Testis (tissue), 2 donors: ENCODE measurements at regions not wholly inside any gene's neighbourhood (a gene's known extent, or its start where the extent isn't known, plus 50 kb on each side); places are given as distances from the start of the nearest gene placed in this dataset.

ENCODE experiments used
- DNase-seq: peaks from one replicate; pipeline ENCODE4 v3.0.0-alpha.2; 2019
- H3K27ac ChIP-seq, 2 donors: fragments of 200-600 bp; sonication (generic); one replicate each; pipeline ENCODE4 v1.5.1; 2019
- H3K27me3 ChIP-seq: fragments of 200-600 bp; sonication (generic); one replicate; pipeline ENCODE4 v1.5.1; 2019
- H3K36me3 ChIP-seq: fragments of 200-600 bp; sonication (generic); one replicate; pipeline ENCODE4 v1.5.1; 2017; ENCODE audit warnings: low read depth; ENCODE audit errors: missing control alignments
- H3K4me1 ChIP-seq: fragments of 200-600 bp; sonication (generic); one replicate; pipeline ENCODE4 v1.5.1; 2019
- H3K4me3 ChIP-seq, 2 donors: fragments of 200-600 bp; sonication (generic); one replicate each; pipeline ENCODE4 v1.5.1; 2017 to 2019
- H3K9me3 ChIP-seq: fragments of 200-600 bp; sonication (generic); one replicate; pipeline ENCODE4 v1.5.1; 2017
- POLR2A ChIP-seq: fragments of 450-650 bp; IDR thresholded peaks from one replicate; pipeline ENCODE4 v1.6.1; 2017; ENCODE audit warnings: antibody characterized with exemption, mild to moderate bottlenecking, moderate library complexity
- WGBS, 2 donors: methylation state at CpG; one replicate each; pipeline ENCODE4 v1.1.5; 2018; 5-methylcytosine and 5-hydroxymethylcytosine counted together
- intact Hi-C: fragments of 100-400 bp; cut with DNase I; formaldehyde crosslinking; loops from one replicate; pipeline ENCODE4 v1.15.1; 2023; ENCODE audit warnings: low total_unique reads
- TF ChIP-seq, protein P1 (sequence below), 3 experiments: fragments of 450-650 bp in 2 of 3; fragments of 200-600 bp in 1 of 3; sonication (generic) in 1 of 3; IDR thresholded peaks; one replicate each; pipeline ENCODE4 v1.5.1; 2016 to 2019; ENCODE audit warnings: antibody characterized with exemption in 3 of 3, mild to moderate bottlenecking in 2 of 3, moderate library complexity in 1 of 3

DNA sequence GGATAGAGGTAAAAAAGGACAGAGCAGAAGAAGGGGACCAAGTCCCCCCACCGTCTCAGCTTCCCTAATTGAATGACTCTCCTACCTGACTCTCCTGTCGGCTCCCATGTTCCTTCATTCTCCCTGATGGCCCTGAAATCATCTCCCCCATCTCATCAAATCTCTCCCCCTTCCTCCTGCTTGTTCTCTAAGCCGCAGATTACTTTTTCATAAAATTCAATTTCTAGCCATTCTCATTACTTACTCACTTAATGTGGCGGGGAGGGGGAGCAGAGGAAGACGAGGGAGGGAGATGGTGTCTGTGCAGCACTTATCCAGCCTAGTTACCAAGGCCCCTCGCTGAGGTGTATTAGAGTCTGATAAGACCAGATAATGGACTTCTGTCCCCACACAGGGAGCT lies 161.5 kb downstream of the CCT6B start:
- no peak overlapping the region for H3K4me3 ChIP-seq
- DNase-seq = no peak
- H3K9me3 ChIP-seq = no peaks in the 10 kb centered on the region
- TF ChIP-seq, protein P1, sequence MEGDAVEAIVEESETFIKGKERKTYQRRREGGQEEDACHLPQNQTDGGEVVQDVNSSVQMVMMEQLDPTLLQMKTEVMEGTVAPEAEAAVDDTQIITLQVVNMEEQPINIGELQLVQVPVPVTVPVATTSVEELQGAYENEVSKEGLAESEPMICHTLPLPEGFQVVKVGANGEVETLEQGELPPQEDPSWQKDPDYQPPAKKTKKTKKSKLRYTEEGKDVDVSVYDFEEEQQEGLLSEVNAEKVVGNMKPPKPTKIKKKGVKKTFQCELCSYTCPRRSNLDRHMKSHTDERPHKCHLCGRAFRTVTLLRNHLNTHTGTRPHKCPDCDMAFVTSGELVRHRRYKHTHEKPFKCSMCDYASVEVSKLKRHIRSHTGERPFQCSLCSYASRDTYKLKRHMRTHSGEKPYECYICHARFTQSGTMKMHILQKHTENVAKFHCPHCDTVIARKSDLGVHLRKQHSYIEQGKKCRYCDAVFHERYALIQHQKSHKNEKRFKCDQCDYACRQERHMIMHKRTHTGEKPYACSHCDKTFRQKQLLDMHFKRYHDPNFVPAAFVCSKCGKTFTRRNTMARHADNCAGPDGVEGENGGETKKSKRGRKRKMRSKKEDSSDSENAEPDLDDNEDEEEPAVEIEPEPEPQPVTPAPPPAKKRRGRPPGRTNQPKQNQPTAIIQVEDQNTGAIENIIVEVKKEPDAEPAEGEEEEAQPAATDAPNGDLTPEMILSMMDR (IDR thresholded peaks at IDR 0.05) = no peak
- TF ChIP-seq POLR2A = no peak
- intact Hi-C loops = no loop called here
- H3K27ac ChIP-seq = no peak overlapping the region
- no peaks in the 10 kb centered on the region for H3K36me3 ChIP-seq
- WGBS, 2 donors = 78 to 80% methylated on average over 6 of the region's 6 CpGs
- H3K27me3 ChIP-seq = no peaks in the 10 kb centered on the region
- no peaks in the 10 kb centered on the region for H3K4me1 ChIP-seq

DNA sequence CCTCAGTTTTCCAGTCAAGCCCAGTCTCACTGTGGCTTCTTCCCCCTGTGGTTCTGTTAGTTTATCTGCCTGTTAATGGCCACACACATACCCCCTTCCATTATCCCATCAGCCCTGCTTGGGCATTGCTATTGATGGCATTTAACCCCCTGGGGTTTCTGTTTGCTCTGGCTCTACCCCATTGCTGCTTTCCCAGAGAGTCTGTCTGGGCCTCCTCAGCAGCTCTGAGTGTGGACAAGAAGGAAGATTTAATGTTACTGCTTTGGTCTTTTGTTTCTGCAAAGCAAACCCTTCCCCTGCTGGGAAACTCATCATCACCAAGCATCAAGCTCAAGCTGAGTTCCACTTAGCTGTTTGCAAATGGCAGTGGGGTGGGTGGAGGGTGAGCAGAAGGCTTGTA lies 162.7 kb downstream of the CCT6B start:
- intact Hi-C loops = no loop called here
- no peaks in the 10 kb centered on the region for H3K27me3 ChIP-seq
- no peak overlapping the region for H3K4me3 ChIP-seq
- DNase-seq = no peak
- TF ChIP-seq, protein P1 (IDR thresholded peaks at IDR 0.05) = no peak
- no peak for TF ChIP-seq POLR2A
- no peaks in the 10 kb centered on the region for H3K36me3 ChIP-seq
- H3K4me1 ChIP-seq = no peaks in the 10 kb centered on the region
- no peak overlapping the region for H3K27ac ChIP-seq
- H3K9me3 ChIP-seq = no peaks in the 10 kb centered on the region

DNA sequence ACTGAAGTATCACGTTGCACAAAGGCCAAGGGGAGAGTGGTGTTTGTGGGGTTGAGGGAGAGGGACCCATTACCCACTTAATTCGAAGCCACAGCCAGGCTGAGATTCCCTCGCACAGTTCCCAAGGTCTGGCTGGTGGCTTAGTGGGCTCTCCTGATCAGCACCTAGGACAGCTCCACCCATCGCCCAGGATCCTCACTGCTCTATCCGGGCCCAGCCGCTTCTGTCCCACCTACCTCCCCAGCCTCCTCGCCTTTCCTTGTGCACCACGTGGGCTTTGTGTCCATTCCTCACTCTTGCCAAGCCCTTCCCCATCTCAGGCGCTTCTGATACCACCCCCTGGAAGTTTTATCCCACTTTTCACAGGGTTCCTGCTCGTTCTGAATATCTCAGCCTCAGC lies 163.5 kb downstream of the CCT6B start:
- Histone ChIP-seq H3K27ac (no peak overlapping the region), H3K9me3 (no peaks in the 10 kb centered on the region), H3K36me3 (no peaks in the 10 kb centered on the region), H3K4me3 (no peak overlapping the region), H3K27me3 (no peaks in the 10 kb centered on the region), H3K4me1 (no peaks in the 10 kb centered on the region)
- intact Hi-C loops = no loop called here
- WGBS, 2 donors = 15 to 23% methylated on average over 10 of the region's 10 CpGs
- TF ChIP-seq, protein P1 (IDR thresholded peaks at IDR 0.05) = no peak
- TF ChIP-seq POLR2A = no peak
- DNase-seq = peak; percentile 42

DNA sequence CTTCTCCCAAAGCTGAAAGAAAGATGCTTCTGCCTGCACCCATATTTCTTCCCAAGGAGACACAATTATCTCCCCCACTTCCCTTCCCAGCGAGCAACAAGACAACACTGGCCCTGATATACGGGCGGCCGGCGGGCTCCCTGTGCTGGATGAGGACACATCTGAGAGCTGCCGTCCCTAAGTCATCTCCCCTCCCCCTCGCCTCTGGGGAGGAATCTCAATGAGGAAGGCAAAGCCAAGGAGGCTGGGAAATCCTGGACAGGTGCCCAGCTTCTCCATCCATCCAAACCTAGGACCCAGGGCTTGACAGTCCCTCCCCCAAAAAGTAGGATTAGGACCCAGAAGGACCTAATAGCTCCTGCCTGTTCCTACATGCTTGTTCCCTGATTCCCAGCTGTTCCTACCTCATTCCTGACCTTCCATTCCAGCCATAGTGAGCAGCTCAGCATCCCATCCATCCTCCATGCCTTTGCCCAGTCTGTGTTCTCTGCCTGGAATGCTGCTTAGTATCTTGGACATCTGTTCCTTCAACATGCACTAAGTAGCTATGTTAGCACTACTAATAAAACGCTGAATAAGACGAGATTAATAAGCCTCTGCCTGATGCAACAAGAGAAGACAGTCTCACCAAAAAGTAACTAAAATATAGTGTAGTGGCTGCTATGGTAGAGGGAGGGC lies 167.9 kb downstream of the CCT6B start:
- Histone ChIP-seq H3K4me3 (no peak overlapping the region), H3K27me3 (no peaks in the 10 kb centered on the region), H3K4me1 (no peaks in the 10 kb centered on the region), H3K9me3 (no peaks in the 10 kb centered on the region), H3K27ac (no peak overlapping the region), H3K36me3 (no peaks in the 10 kb centered on the region)
- 45 to 57% methylated on average over 9 of the region's 9 CpGs for WGBS, 2 donors
- DNase-seq = no peak
- intact Hi-C loops = no loop called here
- TF ChIP-seq, protein P1 (IDR thresholded peaks at IDR 0.05) = no peak
- TF ChIP-seq POLR2A = no peak

DNA sequence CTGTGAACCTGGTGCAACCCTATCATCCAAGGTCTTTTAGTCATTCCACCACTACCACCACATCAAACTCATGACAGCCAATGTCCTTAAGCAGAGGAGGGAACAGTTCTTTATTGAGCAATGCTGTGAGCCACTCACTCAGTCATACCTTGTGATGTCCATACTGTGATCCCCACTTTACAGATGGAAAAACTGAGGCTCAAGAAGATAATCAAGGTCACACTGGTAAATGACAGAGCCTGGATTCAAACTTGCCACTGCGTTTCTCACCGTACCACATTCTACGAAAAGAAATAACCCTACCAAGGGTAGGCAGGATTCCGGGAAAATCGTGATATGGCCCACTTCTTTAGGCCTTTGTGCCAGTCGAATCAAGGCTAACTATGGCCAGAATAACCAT lies 172.6 kb downstream of the CCT6B start:
- Histone ChIP-seq H3K36me3 (no peaks in the 10 kb centered on the region), H3K27ac (no peak overlapping the region), H3K4me3 (no peak overlapping the region), H3K4me1 (no peaks in the 10 kb centered on the region), H3K27me3 (no peaks in the 10 kb centered on the region), H3K9me3 (no peaks in the 10 kb centered on the region)
- intact Hi-C loops = loop anchor here (10.0 kb wide), 1 partner anchor 66 kb away; no protein-coding TSS in a partner anchor
- 91 to 94% methylated on average over 6 of the region's 6 CpGs for WGBS, 2 donors
- TF ChIP-seq, protein P1 (IDR thresholded peaks at IDR 0.05) = no peak
- no peak for TF ChIP-seq POLR2A
- no peak for DNase-seq
